NT2/D1 (cell line): ENCODE measurements at regions not wholly inside any gene's neighbourhood (a gene's known extent, or its start where the extent isn't known, plus 50 kb on each side); places are given as distances from the start of the nearest gene placed in this dataset.

Experiments
- DNase-seq: peaks from one replicate; pipeline ENCODE4 v3.0.0-alpha.2; 2011; ENCODE audit warnings: low read depth, low spot score
- H3K27me3 ChIP-seq: 2 replicates; pipeline ENCODE4 v1.6.0; 2011; ENCODE audit warnings: mild to moderate bottlenecking; ENCODE audit not compliant: insufficient read length, insufficient read depth
- H3K36me3 ChIP-seq: 2 replicates; pipeline ENCODE4 v1.6.1; 2011; ENCODE audit warnings: mild to moderate bottlenecking, low read length, mixed read lengths; ENCODE audit not compliant: insufficient read depth, insufficient read length
- H3K4me1 ChIP-seq: 2 replicates; pipeline ENCODE4 v1.5.1; 2011; ENCODE audit not compliant: insufficient read depth, insufficient read length
- H3K4me3 ChIP-seq: 2 replicates; pipeline ENCODE4 v1.5.1; 2011; ENCODE audit warnings: low read depth; ENCODE audit not compliant: insufficient read length
- H3K9ac ChIP-seq: 2 replicates; pipeline ENCODE4 v1.6.0; 2011; ENCODE audit warnings: low read depth; ENCODE audit not compliant: insufficient read length
- H3K9me3 ChIP-seq: 2 replicates; pipeline ENCODE4 v1.5.1; 2011; ENCODE audit warnings: mild to moderate bottlenecking, low read length; ENCODE audit not compliant: insufficient read depth
- SUZ12 ChIP-seq: IDR thresholded peaks from 2 replicates; pipeline ENCODE4 v1.6.1; 2011; ENCODE audit not compliant: insufficient read length, insufficient read depth; ENCODE audit errors: extremely low read depth
- YY1 ChIP-seq: IDR thresholded peaks from 2 replicates; pipeline ENCODE4 v1.6.1; 2011; ENCODE audit not compliant: insufficient read length, insufficient read depth
- ZNF274 ChIP-seq: IDR thresholded peaks from 2 replicates; pipeline ENCODE4 v1.6.1; 2011; ENCODE audit warnings: mild to moderate bottlenecking, low read depth, low read length

- no peak overlapping the region for H3K9ac ChIP-seq
- H3K9me3 ChIP-seq = no peaks in the 10 kb centered on the region
- no peaks in the 10 kb centered on the region for H3K36me3 ChIP-seq
- H3K4me1 ChIP-seq = no peaks in the 10 kb centered on the region
- TF ChIP-seq YY1 = no peak
- TF ChIP-seq ZNF274 = no peak
- TF ChIP-seq SUZ12 = no peak
- no peak for DNase-seq
- no peak overlapping the region for H3K4me3 ChIP-seq
- H3K27me3 ChIP-seq = no peaks in the 10 kb centered on the region
Observed at GRCh38 chr3:40593351-40593750, 68.6 kb downstream of the ZNF621 start.

- no peaks in the 10 kb centered on the region for H3K36me3 ChIP-seq
- DNase-seq = no peak
- no peak overlapping the region for H3K9ac ChIP-seq
- H3K4me3 ChIP-seq = no peak overlapping the region
- no peaks in the 10 kb centered on the region for H3K27me3 ChIP-seq
- no peaks in the 10 kb centered on the region for H3K4me1 ChIP-seq
- TF ChIP-seq YY1 (no peak), ZNF274 (no peak), SUZ12 (no peak)
- H3K9me3 ChIP-seq = no peaks in the 10 kb centered on the region
Observed at GRCh38 chr3:40597441-40597840, 72.7 kb downstream of the ZNF621 start.

- Histone ChIP-seq H3K4me1 (no peaks in the 10 kb centered on the region), H3K4me3 (no peak overlapping the region), H3K36me3 (no peaks in the 10 kb centered on the region), H3K9ac (no peak overlapping the region), H3K27me3 (no peaks in the 10 kb centered on the region), H3K9me3 (no peaks in the 10 kb centered on the region)
- no peak for DNase-seq
- TF ChIP-seq ZNF274 (no peak), SUZ12 (no peak), YY1 (no peak)
Observed at GRCh38 chr3:40598338-40598737, 73.6 kb downstream of the ZNF621 start.

- Histone ChIP-seq H3K9ac (no peak overlapping the region), H3K4me1 (no peaks in the 10 kb centered on the region), H3K4me3 (no peak overlapping the region), H3K27me3 (no peaks in the 10 kb centered on the region), H3K9me3 (no peaks in the 10 kb centered on the region), H3K36me3 (no peaks in the 10 kb centered on the region)
- no peak for DNase-seq
- TF ChIP-seq ZNF274 (no peak), SUZ12 (no peak)
Observed at GRCh38 chr3:40598962-40599361, 74.2 kb downstream of the ZNF621 start.

GRCh38 chr3:40602778-40603385 lies 78.1 kb downstream of the ZNF621 start:
- no peak for DNase-seq

GRCh38 chr3:40605960-40606359 lies 81.2 kb downstream of the ZNF621 start:
- H3K4me1 ChIP-seq = peaks cover 4% of the 10 kb centered on the region
- H3K9me3 ChIP-seq = no peaks in the 10 kb centered on the region
- no peaks in the 10 kb centered on the region for H3K36me3 ChIP-seq
- H3K9ac ChIP-seq = no peak overlapping the region
- no peaks in the 10 kb centered on the region for H3K27me3 ChIP-seq
- TF ChIP-seq ZNF274 (no peak), SUZ12 (no peak), YY1 (no peak)
- no peak for DNase-seq
- H3K4me3 ChIP-seq = no peak overlapping the region

More at GRCh38 chr3:40602778-40603385, 78.1 kb downstream of the ZNF621 start:
- H3K9me3 ChIP-seq = no peaks in the 10 kb centered on the region
- H3K4me1 ChIP-seq = peaks cover 4% of the 10 kb centered on the region
- H3K27me3 ChIP-seq = no peaks in the 10 kb centered on the region
- no peaks in the 10 kb centered on the region for H3K36me3 ChIP-seq
- TF ChIP-seq YY1 (no peak), ZNF274 (no peak), SUZ12 (no peak)
- no peak overlapping the region for H3K4me3 ChIP-seq
- H3K9ac ChIP-seq = no peak overlapping the region

- H3K36me3 ChIP-seq = no peaks in the 10 kb centered on the region
- H3K4me1 ChIP-seq = peaks cover 4% of the 10 kb centered on the region
- H3K4me3 ChIP-seq = no peak overlapping the region
- no peak overlapping the region for H3K9ac ChIP-seq
- H3K9me3 ChIP-seq = no peaks in the 10 kb centered on the region
- DNase-seq = no peak
- no peaks in the 10 kb centered on the region for H3K27me3 ChIP-seq
- TF ChIP-seq ZNF274 (no peak), SUZ12 (no peak), YY1 (no peak)
Observed at GRCh38 chr3:40608091-40608490, 83.3 kb downstream of the ZNF621 start.

- no peak overlapping the region for H3K4me3 ChIP-seq
- TF ChIP-seq ZNF274 (no peak), SUZ12 (no peak)
- H3K36me3 ChIP-seq = no peaks in the 10 kb centered on the region
- no peak overlapping the region for H3K9ac ChIP-seq
- no peaks in the 10 kb centered on the region for H3K27me3 ChIP-seq
- H3K9me3 ChIP-seq = no peaks in the 10 kb centered on the region
- DNase-seq = no peak
- H3K4me1 ChIP-seq = peaks cover 5% of the 10 kb centered on the region
Observed at GRCh38 chr3:40613306-40613705, 88.5 kb downstream of the ZNF621 start.
